HG02610 (cell line): ENCODE measurements at regions not wholly inside any gene's neighbourhood (a gene's known extent, or its start where the extent isn't known, plus 50 kb on each side); places are given as distances from the start of the nearest gene placed in this dataset.
A peak's percentile ranks its signal among the peaks of the same experiment; 100 is the strongest.
"Not testable (repeated sequence)": the region's sequence is repeated elsewhere in the genome, so short reads cannot be mapped to it uniquely, and the experiment has no call there.

Experiments
- ATAC-seq: cut with Tn5 transposase; IDR thresholded peaks from one replicate; pipeline ENCODE4 v1.9.1; 2021; ENCODE audit warnings: mild to moderate bottlenecking, moderate library complexity; ENCODE audit not compliant: unreplicated experiment

DNA sequence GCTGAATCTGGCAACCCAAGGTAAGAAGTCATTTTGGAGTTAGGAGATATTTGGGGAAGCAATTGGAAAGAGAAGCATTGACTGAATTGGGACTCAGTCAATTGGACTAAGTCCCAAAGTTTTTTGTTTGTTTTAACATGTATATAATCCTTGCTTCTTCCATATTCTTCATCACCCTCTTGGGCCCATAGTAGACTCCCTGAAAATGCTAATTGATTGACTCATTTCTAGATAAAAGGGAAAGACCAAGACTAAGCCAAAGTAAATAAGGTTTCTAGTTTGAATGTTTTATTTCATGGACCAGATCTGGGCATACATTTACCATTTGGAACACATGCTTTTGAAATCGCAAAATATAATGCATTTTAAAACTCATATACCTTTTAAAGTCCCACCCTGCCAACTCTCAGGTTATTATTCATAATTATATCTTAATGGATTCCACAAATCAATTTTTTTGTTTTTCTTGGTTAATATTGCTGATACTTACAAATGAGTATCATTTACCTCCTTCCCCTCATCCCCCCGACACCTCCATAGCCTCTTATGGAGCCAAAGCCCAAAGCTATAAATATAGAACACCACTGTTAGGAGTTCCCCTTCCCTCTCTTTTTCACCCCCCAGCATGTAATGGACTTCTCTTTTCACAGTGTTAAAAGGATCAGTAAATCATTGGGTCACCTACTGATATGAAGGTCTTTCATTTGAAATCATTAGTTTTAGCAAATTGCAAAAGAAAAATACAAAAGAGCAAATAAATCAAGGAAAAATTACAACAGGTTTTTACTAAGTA lies 674.0 kb upstream of the SOX9 start:
- no peak for ATAC-seq

DNA sequence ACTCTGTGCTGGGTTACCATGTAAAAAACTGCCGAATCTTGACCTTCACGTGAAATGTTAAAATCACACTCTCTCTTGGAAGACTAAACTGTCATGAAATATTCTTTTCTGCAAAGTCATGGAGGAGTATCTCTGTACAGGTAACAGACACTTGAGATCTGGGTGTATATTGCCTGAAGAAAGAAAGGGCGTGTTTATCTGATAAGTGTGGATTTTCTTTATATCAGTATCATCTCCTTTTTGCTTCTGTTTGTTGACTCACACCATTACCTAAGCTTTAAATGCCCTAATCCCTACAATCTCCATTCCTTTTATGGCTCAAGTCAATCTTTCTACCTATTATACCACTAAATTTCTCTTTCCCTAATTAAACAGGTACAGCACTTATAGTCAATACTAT lies 673.2 kb upstream of the SOX9 start:
- ATAC-seq: no peak

DNA sequence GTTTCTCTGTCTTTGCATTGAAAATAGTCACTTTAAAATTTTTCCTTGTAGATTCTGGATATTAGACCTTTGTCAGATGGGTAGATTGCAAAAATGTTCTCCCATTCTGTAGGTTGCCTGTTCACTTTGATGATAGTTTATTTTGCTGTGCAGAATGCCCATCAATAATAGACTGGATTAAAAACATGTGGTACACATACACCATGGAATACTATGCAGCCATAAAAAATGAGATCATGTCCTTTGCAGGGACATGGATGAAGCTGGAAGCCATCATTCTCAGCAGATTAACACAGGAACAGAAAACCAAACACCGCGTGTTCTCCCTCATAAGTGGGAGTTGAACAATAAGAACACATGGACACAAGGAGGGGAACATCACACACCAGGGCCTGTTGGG lies 670.2 kb upstream of the SOX9 start:
- ATAC-seq: not testable (repeated sequence)

DNA sequence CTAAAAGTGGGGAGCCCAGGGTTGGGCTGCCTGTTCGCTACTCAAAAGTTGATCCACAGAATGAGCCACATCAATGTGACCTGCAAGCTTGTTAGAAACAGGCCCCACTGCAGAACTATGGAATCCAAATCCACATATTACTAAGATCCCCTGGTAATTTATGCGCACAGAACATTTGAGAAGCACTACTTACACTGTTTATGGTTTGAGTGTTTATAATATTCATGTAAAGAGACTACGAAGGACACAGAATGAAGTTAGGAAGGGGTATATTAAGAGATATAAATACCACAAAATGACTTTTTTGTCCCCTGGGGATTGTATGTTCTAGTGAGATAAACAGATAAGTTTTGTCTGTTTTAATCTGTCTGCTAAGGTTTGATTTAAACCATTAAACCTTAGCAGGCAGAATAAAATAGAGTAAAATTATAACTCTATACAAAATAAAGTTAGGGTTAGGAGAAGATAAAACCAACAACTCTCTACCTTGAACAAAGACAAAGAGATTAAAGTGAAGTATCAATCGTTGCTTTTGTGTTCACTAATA lies 666.9 kb upstream of the SOX9 start:
- ATAC-seq: no peak

DNA sequence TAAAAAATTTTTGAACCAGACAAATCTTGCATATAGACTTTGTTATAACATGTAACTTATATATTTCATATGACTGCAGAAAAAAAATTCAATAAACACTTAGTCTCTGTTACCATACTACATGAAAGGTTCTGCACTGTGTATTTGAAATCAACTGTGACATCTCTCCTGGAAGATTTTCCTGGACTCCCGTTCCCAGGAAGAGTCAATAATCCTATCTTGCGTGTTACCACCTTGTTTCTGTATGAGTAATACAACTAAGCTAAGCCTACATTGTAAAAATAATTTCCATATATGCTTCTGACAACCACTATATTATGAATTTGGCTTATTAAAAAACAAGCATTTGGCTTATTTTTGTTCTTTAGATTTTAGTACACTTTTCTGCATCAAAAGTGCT lies 665.6 kb upstream of the SOX9 start:
- ATAC-seq: no peak

DNA sequence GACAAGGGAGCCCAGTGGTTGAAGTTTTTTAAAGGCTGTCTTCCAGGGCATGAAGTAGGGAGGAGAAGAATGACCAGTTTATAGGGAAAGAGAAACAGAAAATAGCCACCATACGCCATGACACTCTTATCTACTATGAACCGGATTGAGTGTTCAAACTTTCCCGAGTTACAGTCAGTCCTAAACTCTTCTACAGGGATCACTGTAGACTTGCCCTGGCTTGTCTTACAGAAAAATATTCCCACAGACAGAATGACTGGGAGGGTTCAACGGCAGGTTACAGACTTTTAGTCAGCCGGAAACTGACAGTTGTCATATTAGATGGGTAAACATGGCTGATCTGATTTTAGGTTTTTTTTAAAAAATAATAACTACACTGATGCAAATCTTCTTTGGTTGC lies 662.5 kb upstream of the SOX9 start:
- no peak for ATAC-seq

DNA sequence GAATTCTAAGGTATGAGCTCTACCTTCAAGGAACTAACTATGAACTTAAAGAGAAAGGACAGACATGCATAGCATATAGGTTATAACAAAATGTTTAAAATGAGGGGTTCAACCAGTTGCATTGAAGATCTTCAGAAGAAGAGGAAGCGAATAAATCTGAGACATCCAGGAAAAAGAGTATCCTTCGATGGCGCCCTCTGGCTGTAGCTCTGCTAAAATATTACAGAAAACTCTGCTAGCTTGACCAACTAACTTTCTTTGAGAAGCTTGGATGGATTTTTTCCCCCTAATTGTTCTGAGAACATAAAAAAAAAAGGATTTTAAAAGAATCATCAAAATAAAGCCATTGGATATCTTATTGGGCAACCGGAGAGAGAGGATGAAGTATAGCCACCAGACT lies 659.9 kb upstream of the SOX9 start:
- ATAC-seq: no peak

DNA sequence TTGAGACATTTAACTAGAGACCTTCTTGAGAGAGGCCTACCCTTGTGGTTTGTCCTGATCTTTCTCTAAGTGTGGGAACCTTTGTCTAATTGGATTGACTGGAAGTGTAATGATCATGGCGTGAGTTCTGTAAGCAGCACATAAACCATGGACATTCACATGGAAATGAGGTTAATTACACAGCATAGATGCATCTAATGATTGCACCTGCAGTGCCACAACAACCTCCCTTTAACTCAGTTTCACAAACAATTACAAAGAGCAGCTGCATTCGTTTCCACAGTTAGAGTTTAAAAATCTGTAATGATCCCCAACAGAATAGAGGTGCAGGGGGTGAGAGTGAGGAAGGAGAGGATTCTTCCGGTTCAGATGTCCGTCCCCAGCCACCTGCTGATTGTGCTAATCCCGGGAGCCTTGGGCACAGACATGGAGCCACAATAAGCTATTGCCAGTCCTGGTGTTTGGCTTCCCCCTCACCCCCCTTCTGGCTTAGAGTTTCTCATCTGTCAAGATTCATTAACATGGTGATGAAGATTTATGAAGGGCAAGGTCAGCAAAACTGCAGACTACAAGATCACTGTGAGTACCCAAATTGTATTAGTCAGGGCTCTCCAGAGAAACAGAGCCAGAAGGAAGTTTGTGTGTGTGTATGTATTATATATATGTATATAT lies 659.2 kb upstream of the SOX9 start:
- ATAC-seq: no peak

DNA sequence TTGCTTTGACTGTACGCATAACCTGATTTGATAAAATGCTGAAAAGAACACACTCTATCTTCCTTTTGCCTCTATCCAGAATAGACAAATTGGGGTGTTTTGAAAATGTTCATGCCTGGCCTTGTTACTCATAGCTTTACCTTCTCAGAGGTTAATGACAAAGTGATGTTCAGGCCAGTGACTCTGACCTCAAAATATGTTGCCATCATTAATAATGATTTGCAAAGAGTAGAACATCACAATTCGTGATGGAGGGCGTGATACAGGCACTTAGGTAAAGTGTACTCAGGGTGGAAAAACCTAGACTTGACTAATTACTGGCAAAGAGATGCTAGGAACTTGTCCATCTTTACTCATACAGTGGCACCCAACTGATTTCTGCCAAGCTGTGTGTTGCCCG lies 656.6 kb upstream of the SOX9 start:
- ATAC-seq: no peak

DNA sequence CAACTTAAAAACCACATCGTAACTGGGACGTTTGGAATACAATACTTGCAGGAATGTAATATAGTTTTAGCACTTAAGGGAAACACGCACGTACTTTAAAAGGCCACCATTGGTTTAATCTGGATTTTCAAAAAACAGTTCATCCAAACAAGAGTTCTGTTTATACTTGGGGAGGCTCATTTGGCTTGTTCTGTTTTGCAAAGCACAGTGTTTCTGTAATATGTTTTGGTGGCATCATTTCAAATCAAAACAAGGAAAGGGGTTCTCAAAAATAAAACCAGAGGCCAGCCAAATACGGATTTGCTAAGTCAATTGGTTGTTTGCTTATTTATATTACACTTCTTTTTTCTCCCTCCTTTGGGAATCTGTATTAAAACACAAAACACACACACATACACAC lies 656.1 kb upstream of the SOX9 start:
- no peak for ATAC-seq

DNA sequence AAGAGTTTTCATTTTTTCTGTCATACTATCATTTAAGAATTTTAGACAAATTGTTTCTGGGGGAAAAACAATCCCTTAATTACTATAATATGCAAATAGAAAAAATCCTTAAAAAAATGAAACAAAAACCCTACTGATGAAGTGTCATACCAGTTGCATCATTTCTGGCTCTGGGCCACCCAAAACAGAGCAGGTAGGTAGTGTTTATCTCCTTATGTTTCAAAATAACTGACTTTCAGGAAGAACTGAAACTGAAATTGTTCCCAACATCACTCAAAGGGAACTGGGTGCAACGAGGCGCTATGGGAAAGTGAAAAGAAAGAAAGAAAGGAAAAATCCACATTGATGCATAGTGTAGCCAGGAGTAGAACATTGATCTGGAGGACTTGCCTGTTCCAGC lies 653.1 kb upstream of the SOX9 start:
- no peak for ATAC-seq

DNA sequence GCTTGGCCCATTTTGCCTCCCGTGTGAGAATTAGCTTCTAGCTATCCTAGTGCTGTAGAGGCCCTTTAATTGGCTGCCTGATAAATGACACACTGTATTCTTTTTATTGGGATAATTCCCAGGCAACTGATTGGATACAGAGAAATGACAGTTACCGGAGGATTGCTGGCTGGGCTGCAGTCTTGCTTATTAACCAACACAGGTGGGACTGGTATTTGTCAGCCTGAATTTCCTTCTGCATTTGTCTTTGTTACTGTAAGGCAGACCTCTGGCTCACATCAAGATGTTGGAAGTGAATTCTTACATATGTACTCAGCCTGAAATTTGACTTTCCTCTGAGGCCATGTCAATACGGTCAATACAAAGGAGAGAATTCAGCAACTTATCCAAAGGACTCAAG lies 650.8 kb upstream of the SOX9 start:
- ATAC-seq: no peak

DNA sequence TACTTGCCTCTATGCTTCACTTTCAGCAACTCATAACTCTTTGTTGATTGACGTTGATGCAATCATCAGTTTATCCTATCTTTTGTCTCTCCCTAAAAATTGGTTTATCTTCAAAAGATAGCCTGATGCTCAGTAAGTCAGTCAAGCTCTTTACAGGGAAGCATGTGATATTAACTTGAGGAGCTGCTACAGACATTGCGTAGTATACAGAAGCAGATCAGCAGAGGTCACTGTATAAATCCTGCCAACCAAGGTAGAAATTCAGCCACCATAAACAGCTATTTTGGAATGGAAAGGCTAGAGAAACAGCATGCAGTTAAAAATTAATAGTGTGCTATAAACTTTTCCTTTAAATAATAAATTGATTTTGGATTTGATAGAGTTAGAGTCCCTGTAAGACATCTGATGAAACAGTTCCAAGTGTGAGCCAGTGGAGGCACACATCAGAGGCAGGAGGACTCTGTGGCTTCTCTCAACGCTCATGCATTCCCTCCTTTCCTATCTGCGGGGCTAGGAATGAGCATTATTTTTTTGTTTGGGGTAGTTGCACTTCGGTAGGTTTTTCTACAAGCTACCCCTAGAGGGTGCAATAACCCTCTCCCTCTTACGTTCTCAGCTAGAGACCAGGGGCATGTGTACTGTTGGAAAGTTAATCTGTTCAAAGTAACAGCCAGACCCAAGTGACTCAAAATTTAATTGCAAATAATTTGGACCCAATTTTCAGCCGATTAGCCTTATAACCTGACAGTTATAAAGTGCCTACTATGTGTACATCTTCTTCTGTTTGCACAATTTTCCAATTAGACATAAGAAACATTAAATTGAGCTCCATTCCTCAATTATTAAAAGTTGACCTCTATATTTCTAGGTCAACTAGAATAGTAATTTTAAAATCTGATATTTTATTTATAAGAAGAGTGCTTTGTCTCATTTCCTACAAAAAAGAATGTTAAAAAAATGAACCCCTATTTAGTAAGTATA lies 647.7 kb upstream of the SOX9 start:
- ATAC-seq: peak; percentile 62

DNA sequence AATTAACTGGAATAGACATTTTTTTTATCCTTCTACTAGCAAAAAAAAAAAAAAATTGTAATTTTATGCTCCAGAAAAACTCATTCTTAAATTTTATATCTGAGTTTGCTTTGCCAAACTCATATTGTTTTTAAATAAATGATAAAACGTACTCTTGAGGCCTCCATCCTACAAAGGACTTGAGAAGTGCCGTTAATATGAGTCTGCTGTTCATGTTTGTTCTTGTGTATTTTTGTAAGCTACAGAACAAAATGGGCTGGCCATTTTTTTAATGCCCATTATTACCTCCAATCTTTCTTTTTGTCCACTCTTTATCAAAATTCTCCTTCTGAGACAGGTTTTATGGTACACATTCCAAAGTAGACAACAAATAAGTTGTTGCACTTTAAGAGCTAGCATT lies 643.5 kb upstream of the SOX9 start:
- no peak for ATAC-seq

DNA sequence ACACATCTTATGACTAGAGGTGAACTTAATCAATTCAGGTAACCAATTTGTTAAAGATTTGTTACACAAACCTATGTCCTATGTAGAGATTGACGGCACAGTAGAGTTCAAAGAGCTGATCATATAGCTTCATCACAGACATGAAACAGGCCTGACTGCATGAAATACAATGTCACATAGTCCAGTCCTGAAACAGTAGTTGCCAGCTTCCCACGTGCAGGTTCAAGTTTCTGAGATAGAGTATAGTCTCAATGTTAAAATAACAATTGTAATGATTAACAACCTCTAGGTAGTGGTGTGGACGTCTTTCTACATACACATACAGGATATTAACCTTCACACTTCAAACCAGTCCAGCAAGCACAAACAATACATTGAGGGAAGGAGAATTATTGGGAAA lies 640.7 kb upstream of the SOX9 start:
- ATAC-seq: no peak

DNA sequence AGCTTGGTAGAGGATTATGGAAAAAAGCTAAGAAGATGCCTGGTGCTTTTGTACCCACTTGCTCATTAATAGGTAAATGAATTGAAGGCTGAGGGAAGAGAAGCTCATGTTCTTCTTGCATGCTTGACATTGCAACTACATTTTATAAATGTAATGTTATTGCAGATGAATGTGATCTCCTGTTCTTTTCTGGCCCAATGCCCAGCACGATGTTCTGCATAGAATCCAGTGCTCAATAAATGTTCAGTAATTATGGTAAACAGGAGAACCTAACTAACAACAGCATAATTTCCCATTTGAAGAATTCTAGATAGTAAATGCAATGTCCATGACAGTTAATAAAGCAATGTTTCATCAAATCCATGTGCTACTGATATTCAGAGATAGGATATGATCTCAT lies 638.2 kb upstream of the SOX9 start:
- ATAC-seq: no peak

DNA sequence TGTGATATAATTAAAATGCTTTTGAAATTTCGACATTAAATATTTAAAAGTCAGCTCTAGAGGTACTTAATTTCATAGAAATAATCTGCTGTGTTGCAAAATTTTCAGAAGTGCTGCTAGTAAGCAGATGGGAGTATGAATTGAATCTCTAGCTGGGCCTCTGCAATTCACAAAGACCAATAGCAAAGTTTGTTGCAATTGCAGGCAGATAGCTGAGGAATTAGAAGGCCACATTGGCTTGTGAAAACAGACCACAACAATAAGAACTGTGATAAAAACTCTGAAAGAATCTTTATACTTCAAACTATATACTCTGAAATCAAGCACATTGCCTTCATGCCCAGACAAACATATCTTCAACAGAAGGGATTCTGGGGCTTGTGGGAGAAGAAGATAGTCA lies 636.3 kb upstream of the SOX9 start:
- no peak for ATAC-seq

DNA sequence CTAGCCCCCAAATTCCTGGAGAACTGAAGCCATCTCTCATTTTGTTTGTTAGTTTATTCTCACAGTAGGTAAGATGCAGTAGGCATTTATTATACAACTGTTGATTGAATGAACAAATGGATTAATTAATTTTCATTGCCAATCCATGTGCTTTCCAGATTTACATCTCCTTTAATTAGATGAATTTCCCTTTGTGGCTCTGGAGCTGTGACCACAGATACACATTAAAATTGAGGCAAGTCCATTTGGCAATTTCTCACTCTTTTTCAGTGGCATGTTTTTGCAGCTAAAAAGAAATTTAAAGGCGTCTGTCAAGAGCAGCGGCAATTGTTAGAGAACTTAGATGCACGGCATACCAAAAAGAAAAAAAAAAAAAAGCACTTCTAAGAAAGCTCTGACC lies 635.4 kb upstream of the SOX9 start:
- no peak for ATAC-seq

DNA sequence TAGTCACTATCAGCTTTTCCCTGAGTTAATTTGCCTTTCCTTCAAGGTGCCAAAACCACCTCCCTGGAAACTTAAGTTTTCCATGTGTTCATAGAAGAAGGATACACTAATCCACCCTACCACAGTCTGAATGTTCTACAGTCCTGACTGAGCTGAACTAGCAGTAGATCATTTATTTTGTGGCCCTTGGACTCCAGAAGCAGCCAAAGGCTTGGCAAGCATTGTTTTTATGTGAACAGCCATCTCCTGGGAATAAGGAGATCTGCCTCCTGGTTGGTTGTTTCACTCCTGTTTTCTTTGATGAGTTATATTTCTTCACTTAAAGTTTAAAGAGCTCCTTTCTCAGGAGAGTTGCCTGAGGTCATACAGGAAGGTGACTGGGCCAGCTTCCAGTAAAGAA lies 634.6 kb upstream of the SOX9 start:
- no peak for ATAC-seq

DNA sequence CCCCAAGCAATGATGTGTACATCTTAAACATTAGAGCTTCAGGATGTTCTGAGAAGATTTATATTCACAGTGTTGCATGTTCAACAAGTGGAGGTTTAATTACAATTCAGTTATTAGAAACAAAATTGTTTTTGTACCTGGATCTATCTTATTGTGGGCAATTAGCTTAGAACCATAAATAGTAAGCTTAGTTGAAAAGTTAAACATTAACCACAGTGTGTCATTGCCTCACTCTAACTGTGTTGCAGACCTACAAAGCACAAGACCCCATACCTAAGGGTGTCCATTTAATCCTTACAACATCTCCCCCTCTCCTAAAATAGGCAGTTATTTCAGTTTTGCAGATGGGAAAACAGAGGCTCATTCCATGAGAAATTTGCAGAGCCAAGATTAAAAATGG lies 632.0 kb upstream of the SOX9 start:
- ATAC-seq: no peak
